H1 (cell line): ENCODE measurements at regions not wholly inside any gene's neighbourhood (a gene's known extent, or its start where the extent isn't known, plus 50 kb on each side); places are given as distances from the start of the nearest gene placed in this dataset.

Experiments used
- E2F6 ChIP-seq: IDR thresholded peaks from 2 replicates; pipeline ENCODE4 v1.6.1; 2012; ENCODE audit warnings: inconsistent platforms
- GTF2F1 ChIP-seq: IDR thresholded peaks from 2 replicates; pipeline ENCODE4 v1.6.1; 2012; ENCODE audit warnings: low read depth, low read length, improper control_type of control experiment, borderline replicate concordance
- KDM1A ChIP-seq: fragments of 200-600, 300-600 bp; sonication (generic); IDR thresholded peaks from 2 replicates; pipeline ENCODE4 v1.7.1; 2016; ENCODE audit warnings: mild to moderate bottlenecking, low read length, borderline replicate concordance
- RBBP5 ChIP-seq: IDR thresholded peaks from 2 replicates; pipeline ENCODE4 v1.7.1; 2012; ENCODE audit warnings: low read depth, mild to moderate bottlenecking, inconsistent platforms, low read length, moderate library complexity, borderline replicate concordance

GRCh38 chr3:55369141-55369847 lies 117.8 kb downstream of the WNT5A start (continued):
- TF ChIP-seq KDM1A (no peak), E2F6 (no peak), GTF2F1 (no peak), RBBP5 (no peak)
